Mesenchymal stem cell (in vitro differentiated cells and primary cell): ENCODE measurements at regions not wholly inside any gene's neighbourhood (a gene's known extent, or its start where the extent isn't known, plus 50 kb on each side); places are given as distances from the start of the nearest gene placed in this dataset.
"Not testable (repeated sequence)": the region's sequence is repeated elsewhere in the genome, so short reads cannot be mapped to it uniquely, and the experiment has no call there.

Experiments used
- DNase-seq: peaks from one replicate; pipeline ENCODE4 v3.0.0-alpha.2; 2013
- H2AFZ ChIP-seq: one replicate; pipeline ENCODE4 v1.6.1; 2013; ENCODE audit warnings: low read depth, mild to moderate bottlenecking, control low read depth, inconsistent platforms, low read length, moderate library complexity
- H2AK5ac ChIP-seq: 2 replicates; pipeline ENCODE4 v1.6.1; 2013; ENCODE audit warnings: low read length, moderate library complexity, mild to moderate bottlenecking, inconsistent platforms; ENCODE audit not compliant: severe bottlenecking
- H2BK120ac ChIP-seq: one replicate; pipeline ENCODE4 v1.6.1; 2013; ENCODE audit warnings: low read depth, mild to moderate bottlenecking, inconsistent platforms, low read length, moderate library complexity
- H2BK12ac ChIP-seq, 2 experiments: one replicate each; pipeline ENCODE4 v1.6.1; 2013; ENCODE audit warnings: inconsistent platforms in 2 of 2, low read length in 2 of 2, mild to moderate bottlenecking in 2 of 2, moderate library complexity in 2 of 2, control low read depth in 1 of 2
- H2BK15ac ChIP-seq: one replicate; pipeline ENCODE4 v1.6.1; 2013; ENCODE audit warnings: mild to moderate bottlenecking, low read depth, inconsistent platforms; ENCODE audit not compliant: poor library complexity, severe bottlenecking
- H2BK5ac ChIP-seq: 2 replicates; pipeline ENCODE4 v1.6.1; 2013; ENCODE audit warnings: low read depth, mild to moderate bottlenecking, low read length, control low read depth, inconsistent platforms; ENCODE audit not compliant: poor library complexity, severe bottlenecking
- H3K14ac ChIP-seq, 2 experiments: one replicate each; pipeline ENCODE4 v1.6.1; 2013; ENCODE audit warnings: inconsistent platforms in 2 of 2, low read length in 2 of 2, control low read depth in 1 of 2, mild to moderate bottlenecking in 1 of 2, moderate library complexity in 1 of 2
- H3K18ac ChIP-seq, 2 experiments: one replicate each; pipeline ENCODE4 v1.6.1; 2013; ENCODE audit warnings: inconsistent platforms in 2 of 2, low read length in 2 of 2, control low read depth in 1 of 2, low read depth in 1 of 2, mild to moderate bottlenecking in 1 of 2
- H3K23ac ChIP-seq, 2 experiments: one replicate each; pipeline ENCODE4 v1.6.1; 2013; ENCODE audit warnings: inconsistent platforms in 2 of 2, low read length in 2 of 2, mild to moderate bottlenecking in 2 of 2, moderate library complexity in 2 of 2, control low read depth in 1 of 2
- H3K27ac ChIP-seq: 2 replicates; pipeline ENCODE4 v1.5.1; 2013; ENCODE audit warnings: mild to moderate bottlenecking, moderate library complexity, low read length, control low read depth, inconsistent platforms; ENCODE audit not compliant: poor library complexity, severe bottlenecking
- H3K27me3 ChIP-seq, 2 experiments: 2 replicates each; pipeline versions ENCODE4 v1.6.1 to v1.7.0; 2013; ENCODE audit warnings: low read length in 2 of 2, mild to moderate bottlenecking in 2 of 2, moderate library complexity in 2 of 2, control low read depth in 1 of 2, inconsistent platforms in 1 of 2; ENCODE audit not compliant: control insufficient read depth in 1 of 2, insufficient read depth in 1 of 2
- H3K36me3 ChIP-seq, 2 experiments: 2 replicates each; pipeline versions ENCODE4 v1.6.1 to v1.7.0; 2013; ENCODE audit warnings: low read length in 2 of 2, control low read depth in 1 of 2, inconsistent platforms in 1 of 2, low read depth in 1 of 2, mild to moderate bottlenecking in 1 of 2; ENCODE audit not compliant: insufficient read depth in 2 of 2, control insufficient read depth in 1 of 2
- H3K4ac ChIP-seq, 2 experiments: one replicate each; pipeline ENCODE4 v1.6.1; 2013; ENCODE audit warnings: inconsistent platforms in 2 of 2, low read length in 2 of 2, mild to moderate bottlenecking in 2 of 2, moderate library complexity in 2 of 2, control low read depth in 1 of 2, low read depth in 1 of 2
- H3K4me1 ChIP-seq: 2 replicates; pipeline ENCODE4 v1.6.1; 2013; ENCODE audit warnings: low read depth, low read length, control low read depth; ENCODE audit not compliant: control insufficient read depth, insufficient read depth
- H3K4me2 ChIP-seq: 2 replicates; pipeline ENCODE4 v1.6.1; 2013; ENCODE audit warnings: low read length, mild to moderate bottlenecking, inconsistent platforms; ENCODE audit not compliant: poor library complexity, severe bottlenecking
- H3K4me3 ChIP-seq, 2 experiments: 2 replicates each; pipeline versions ENCODE4 v1.5.1 to v1.7.0; 2013; ENCODE audit warnings: low read length in 2 of 2, mild to moderate bottlenecking in 2 of 2, control low read depth in 1 of 2, low read depth in 1 of 2; ENCODE audit not compliant: insufficient read depth in 1 of 2
- H3K79me1 ChIP-seq: replicated peaks from 2 replicates; pipeline ENCODE4 v1.6.1; 2013; ENCODE audit warnings: mild to moderate bottlenecking, control low read depth, low read length, inconsistent platforms; ENCODE audit not compliant: poor library complexity, severe bottlenecking
- H3K9ac ChIP-seq: 2 replicates; pipeline ENCODE4 v1.7.0; 2013; ENCODE audit warnings: mild to moderate bottlenecking, low read length, moderate library complexity
- H3K9me3 ChIP-seq: 2 replicates; pipeline ENCODE4 v1.7.0; 2013; ENCODE audit warnings: mild to moderate bottlenecking, low read length; ENCODE audit not compliant: control insufficient read depth
- H4K8ac ChIP-seq: one replicate; pipeline ENCODE4 v1.6.1; 2013; ENCODE audit warnings: inconsistent platforms, mild to moderate bottlenecking, low read length, moderate library complexity
- H4K91ac ChIP-seq: one replicate; pipeline ENCODE4 v1.6.1; 2013; ENCODE audit warnings: mild to moderate bottlenecking, low read length, inconsistent platforms
- WGBS: methylation state at CpG from one replicate; pipeline ENCODE4 v1.1.7; 2013; ENCODE audit warnings: mixed read lengths; 5-methylcytosine and 5-hydroxymethylcytosine counted together

DNA sequence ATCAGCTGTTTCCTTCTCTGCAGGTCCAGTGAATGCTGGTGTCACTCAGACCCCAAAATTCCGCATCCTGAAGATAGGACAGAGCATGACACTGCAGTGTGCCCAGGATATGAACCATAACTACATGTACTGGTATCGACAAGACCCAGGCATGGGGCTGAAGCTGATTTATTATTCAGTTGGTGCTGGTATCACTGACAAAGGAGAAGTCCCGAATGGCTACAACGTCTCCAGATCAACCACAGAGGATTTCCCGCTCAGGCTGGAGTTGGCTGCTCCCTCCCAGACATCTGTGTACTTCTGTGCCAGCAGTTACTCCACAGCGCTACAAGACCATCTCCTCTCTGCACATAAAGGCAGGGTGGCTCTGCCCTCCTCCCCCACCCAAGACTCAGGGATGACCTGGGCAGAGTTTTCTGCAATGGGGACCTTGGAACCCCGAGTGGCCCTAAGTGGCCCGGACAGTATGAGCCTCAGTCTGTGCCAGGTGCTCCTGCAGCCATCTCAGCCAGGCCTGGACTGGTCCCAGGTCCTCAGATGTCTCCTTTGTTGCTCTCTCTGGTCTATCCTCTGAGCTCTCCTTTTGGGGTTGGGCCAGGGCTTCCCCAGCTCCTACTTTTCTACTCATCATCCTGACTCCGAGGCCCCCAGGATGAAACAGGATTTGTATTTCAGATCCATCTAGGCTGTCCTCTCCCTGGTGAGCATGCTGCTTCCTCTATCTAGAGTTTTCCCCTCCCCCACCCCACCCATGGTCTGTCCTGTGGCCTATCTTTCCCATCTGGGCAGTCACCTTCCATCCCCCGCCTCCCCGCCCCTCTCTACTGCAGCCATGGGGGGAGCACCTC lies 212.1 kb upstream of the PRSS58 start:
- Histone ChIP-seq H2AK5ac (no peak overlapping the region), H3K36me3 (no peaks in the 10 kb centered on the region), H2BK120ac (no peak overlapping the region), H3K4me1 (no peaks in the 10 kb centered on the region), H2BK5ac (no peak overlapping the region), H3K27ac (no peak overlapping the region), H3K4me2 (no peak overlapping the region), H4K8ac (no peak overlapping the region), H2AFZ (no peak overlapping the region), H3K9me3 (no peaks in the 10 kb centered on the region), H2BK15ac (no peak overlapping the region), H3K23ac (no peak overlapping the region), H4K91ac (peak overlapping the region; percentile 28), H3K27me3 (no peaks in the 10 kb centered on the region), H3K18ac (no peak overlapping the region), H3K4me3 (no peak overlapping the region), H3K9ac (no peak overlapping the region), H3K4ac (no peak overlapping the region), H2BK12ac (no peak overlapping the region), H3K79me1 (no peaks in the 10 kb centered on the region), H3K14ac (no peak overlapping the region)
- WGBS, result 97% methylated on average over 11 of the region's 11 CpGs
- DNase-seq, result no peak

- H3K27ac ChIP-seq, result no peak overlapping the region
- no peak overlapping the region for H2BK12ac ChIP-seq
- no peaks in the 10 kb centered on the region for H3K79me1 ChIP-seq
- DNase-seq, result no peak
- no peak overlapping the region for H2BK15ac ChIP-seq
- H3K23ac ChIP-seq, result no peak overlapping the region
- no peak overlapping the region for H3K18ac ChIP-seq
- WGBS, result 87% methylated on average over 4 of the region's 6 CpGs
- H3K27me3 ChIP-seq, result no peaks in the 10 kb centered on the region
- no peaks in the 10 kb centered on the region for H3K36me3 ChIP-seq
- no peak overlapping the region for H3K9ac ChIP-seq
- no peak overlapping the region for H2BK5ac ChIP-seq
- no peak overlapping the region for H4K91ac ChIP-seq
- no peaks in the 10 kb centered on the region for H3K9me3 ChIP-seq
- no peak overlapping the region for H2AFZ ChIP-seq
- H3K4me2 ChIP-seq, result no peak overlapping the region
- H3K14ac ChIP-seq, result no peak overlapping the region
- no peak overlapping the region for H2BK120ac ChIP-seq
- H3K4me1 ChIP-seq, result no peaks in the 10 kb centered on the region
- no peak overlapping the region for H2AK5ac ChIP-seq
- no peak overlapping the region for H3K4ac ChIP-seq
- H3K4me3 ChIP-seq, result no peak overlapping the region
- H4K8ac ChIP-seq, result no peak overlapping the region
These were observed 211.2 kb upstream of the PRSS58 start for GRCh38 chr7:142468871-142469665.

- H4K8ac ChIP-seq, H3K79me1 ChIP-seq, H3K4ac ChIP-seq, H3K23ac ChIP-seq, H2AK5ac ChIP-seq, H3K36me3 ChIP-seq, H2BK12ac ChIP-seq, H3K14ac ChIP-seq, H3K27ac ChIP-seq, H2BK5ac ChIP-seq, H3K18ac ChIP-seq, H2BK120ac ChIP-seq, H3K4me3 ChIP-seq, H4K91ac ChIP-seq, H3K4me2 ChIP-seq, H2AFZ ChIP-seq, H3K4me1 ChIP-seq, H2BK15ac ChIP-seq, H3K9me3 ChIP-seq, H3K27me3 ChIP-seq, DNase-seq: not testable (repeated sequence)
- WGBS, result 60% methylated on average over 1 of the region's 7 CpGs
- peak overlapping the region; percentile 40 for H3K9ac ChIP-seq
These were observed 209.3 kb upstream of the PRSS58 start for GRCh38 chr7:142467056-142467655.

- Histone ChIP-seq H3K36me3 (no peaks in the 10 kb centered on the region), H2BK5ac (no peak overlapping the region), H3K4ac (no peak overlapping the region), H4K8ac (no peak overlapping the region), H3K9me3 (no peaks in the 10 kb centered on the region), H3K4me1 (peaks cover 2% of the 10 kb centered on the region), H2AFZ (no peak overlapping the region), H3K27ac (no peak overlapping the region), H3K4me3 (no peak overlapping the region), H3K4me2 (no peak overlapping the region), H3K79me1 (no peaks in the 10 kb centered on the region), H3K23ac (no peak overlapping the region), H4K91ac (peak overlapping the region; percentile 41), H2AK5ac (no peak overlapping the region), H3K14ac (no peak overlapping the region), H3K9ac (no peak overlapping the region), H2BK120ac (no peak overlapping the region), H3K18ac (no peak overlapping the region), H3K27me3 (no peaks in the 10 kb centered on the region), H2BK12ac (no peak overlapping the region), H2BK15ac (no peak overlapping the region)
- no peak for DNase-seq
- WGBS, result 72% methylated on average over 5 of the region's 6 CpGs
These were observed 205.6 kb upstream of the PRSS58 start for GRCh38 chr7:142463401-142463850.
